ENCODE measurements at regions not wholly inside any gene's neighbourhood (a gene's known extent, or its start where the extent isn't known, plus 50 kb on each side); places are given as distances from the start of the nearest gene placed in this dataset.

GRCh38 chr7:115218076-115218475, 296.2 kb downstream of the MDFIC start:
- ATAC-seq, result no peak
- TF ChIP-seq TOX (CRISPR knock-in tag; IDR thresholded peaks at IDR 0.05; ENCODE audit: borderline replicate concordance) (no peak), ZFP3 (CRISPR knock-in tag; IDR thresholded peaks at IDR 0.05) (no peak), TCF4 (CRISPR knock-in tag; IDR thresholded peaks at IDR 0.05; ENCODE audit: borderline replicate concordance) (no peak), TSHZ2 (CRISPR knock-in tag; IDR thresholded peaks at IDR 0.05) (no peak), ESRRG (CRISPR knock-in tag; IDR thresholded peaks at IDR 0.05) (no peak), RARB (CRISPR knock-in tag; IDR thresholded peaks at IDR 0.05) (no peak), ZC3H10 (CRISPR knock-in tag; IDR thresholded peaks at IDR 0.05) (no peak), ZNF8 (CRISPR knock-in tag; IDR thresholded peaks at IDR 0.05) (no peak), ZFP30 (CRISPR knock-in tag; IDR thresholded peaks at IDR 0.05) (no peak)

GRCh38 chr7:115217373-115217772, 295.5 kb downstream of the MDFIC start:
- TF ChIP-seq PATZ1 (CRISPR knock-in tag; IDR thresholded peaks at IDR 0.05; ENCODE audit: borderline replicate concordance), result no peak
- no peak for TF ChIP-seq RARB (CRISPR knock-in tag; IDR thresholded peaks at IDR 0.05)
- TF ChIP-seq BACH2 (CRISPR knock-in tag; IDR thresholded peaks at IDR 0.05; ENCODE audit: borderline replicate concordance), result no peak
- TF ChIP-seq CSRNP3 (CRISPR knock-in tag; IDR thresholded peaks at IDR 0.05), result no peak
- peak; percentile 44; the same call in 1 of the 3 replicates for ATAC-seq

GRCh38 chr7:115216652-115217051, 294.8 kb downstream of the MDFIC start:
- TF ChIP-seq ARNTL (CRISPR knock-in tag; IDR thresholded peaks at IDR 0.05; ENCODE audit: borderline replicate concordance, low read depth) (no peak), ISL1 (CRISPR knock-in tag; IDR thresholded peaks at IDR 0.05) (no peak), ZFP30 (CRISPR knock-in tag; IDR thresholded peaks at IDR 0.05) (no peak), ZC3H10 (CRISPR knock-in tag; IDR thresholded peaks at IDR 0.05) (no peak), TCF4 (CRISPR knock-in tag; IDR thresholded peaks at IDR 0.05; ENCODE audit: borderline replicate concordance) (no peak)
- no peak for ATAC-seq

GRCh38 chr7:115211171-115211570, 289.3 kb downstream of the MDFIC start:
- no peak for ATAC-seq
- TF ChIP-seq TOX (CRISPR knock-in tag; IDR thresholded peaks at IDR 0.05; ENCODE audit: borderline replicate concordance) (no peak), CREB5 (CRISPR knock-in tag; IDR thresholded peaks at IDR 0.05; ENCODE audit: low read depth) (no peak), OSR1 (CRISPR knock-in tag; IDR thresholded peaks at IDR 0.05) (no peak), ZFP30 (CRISPR knock-in tag; IDR thresholded peaks at IDR 0.05) (no peak), BACH2 (CRISPR knock-in tag; IDR thresholded peaks at IDR 0.05; ENCODE audit: borderline replicate concordance) (no peak), ZNF565 (CRISPR knock-in tag; conservative IDR thresholded peaks at IDR 0.05; ENCODE audit: low read depth) (no peak), CSRNP3 (CRISPR knock-in tag; IDR thresholded peaks at IDR 0.05) (no peak), TSHZ2 (CRISPR knock-in tag; IDR thresholded peaks at IDR 0.05) (no peak), ESRRG (CRISPR knock-in tag; IDR thresholded peaks at IDR 0.05) (no peak), SNAI2 (CRISPR knock-in tag; IDR thresholded peaks at IDR 0.05) (no peak), GLIS3 (CRISPR knock-in tag; IDR thresholded peaks at IDR 0.05) (no peak), ZNF8 (CRISPR knock-in tag; IDR thresholded peaks at IDR 0.05) (no peak), ZC3H10 (CRISPR knock-in tag; IDR thresholded peaks at IDR 0.05) (no peak), CSDC2 (CRISPR knock-in tag; IDR thresholded peaks at IDR 0.05) (no peak), RARB (CRISPR knock-in tag; IDR thresholded peaks at IDR 0.05) (no peak), PATZ1 (CRISPR knock-in tag; IDR thresholded peaks at IDR 0.05; ENCODE audit: borderline replicate concordance) (no peak), ARNTL (CRISPR knock-in tag; IDR thresholded peaks at IDR 0.05; ENCODE audit: borderline replicate concordance, low read depth) (no peak)

Measured in SK-N-SH treated with all-trans-retinoic acid at 6 μM for 48 hours (cell line).